Glomerular endothelial cell (primary cell): ENCODE measurements at regions not wholly inside any gene's neighbourhood (a gene's known extent, or its start where the extent isn't known, plus 50 kb on each side); places are given as distances from the start of the nearest gene placed in this dataset.

Experiments used
- DNase-seq: peaks from one replicate; pipeline ENCODE4 v3.0.0-alpha.2; 2011; ENCODE audit warnings: low read depth, low spot score; ENCODE audit errors: extremely low read depth

GRCh38 chr7:85464042-85464651, 277.3 kb upstream of the SEMA3D start:
- DNase-seq: no peak

GRCh38 chr7:85462671-85463070, 275.8 kb upstream of the SEMA3D start:
- DNase-seq: no peak

GRCh38 chr7:85457911-85458310, 271.1 kb upstream of the SEMA3D start:
- DNase-seq: no peak

- no peak for DNase-seq
These were observed 269.4 kb upstream of the SEMA3D start for GRCh38 chr7:85456254-85456653.

GRCh38 chr7:85454904-85455303, 268.0 kb upstream of the SEMA3D start:
- no peak for DNase-seq

- DNase-seq: no peak
These were observed 265.8 kb upstream of the SEMA3D start for GRCh38 chr7:85452674-85453073.

GRCh38 chr7:85449478-85449877, 262.6 kb upstream of the SEMA3D start:
- DNase-seq: no peak

- DNase-seq: no peak
These were observed 260.1 kb upstream of the SEMA3D start for GRCh38 chr7:85447004-85447403.

GRCh38 chr7:85426487-85426960, 239.7 kb upstream of the SEMA3D start:
- no peak for DNase-seq

- no peak for DNase-seq
These were observed 237.4 kb upstream of the SEMA3D start for GRCh38 chr7:85424298-85424697.

- no peak for DNase-seq
These were observed 236.5 kb upstream of the SEMA3D start for GRCh38 chr7:85423209-85423895.

- DNase-seq: no peak
These were observed 228.9 kb upstream of the SEMA3D start for GRCh38 chr7:85415743-85416142.

GRCh38 chr7:85413718-85414117, 226.9 kb upstream of the SEMA3D start:
- no peak for DNase-seq

GRCh38 chr7:85412912-85413311, 226.1 kb upstream of the SEMA3D start:
- no peak for DNase-seq

GRCh38 chr7:85407391-85407790, 220.5 kb upstream of the SEMA3D start:
- DNase-seq: no peak

- no peak for DNase-seq
These were observed 218.4 kb upstream of the SEMA3D start for GRCh38 chr7:85405016-85405902.

GRCh38 chr7:85396676-85397075, 209.8 kb upstream of the SEMA3D start:
- DNase-seq: no peak

- no peak for DNase-seq
These were observed 205.9 kb upstream of the SEMA3D start for GRCh38 chr7:85392789-85393188.

- DNase-seq: no peak
These were observed 205.5 kb upstream of the SEMA3D start for GRCh38 chr7:85392326-85392725.

- no peak for DNase-seq
These were observed 199.6 kb upstream of the SEMA3D start for GRCh38 chr7:85386460-85386859.

- no peak for DNase-seq
These were observed 197.5 kb upstream of the SEMA3D start for GRCh38 chr7:85384392-85384791.

GRCh38 chr7:85381212-85381611, 194.4 kb upstream of the SEMA3D start:
- no peak for DNase-seq
